Mesodermal cell (in vitro differentiated cells): ENCODE measurements at regions not wholly inside any gene's neighbourhood (a gene's known extent, or its start where the extent isn't known, plus 50 kb on each side); places are given as distances from the start of the nearest gene placed in this dataset.

Source experiments
- H3K27ac ChIP-seq: 2 replicates; pipeline ENCODE4 v1.7.0; 2013; ENCODE audit warnings: mild to moderate bottlenecking, low read depth, low read length, moderate library complexity; ENCODE audit not compliant: severe bottlenecking
- H3K36me3 ChIP-seq: 2 replicates; pipeline ENCODE4 v1.7.1; 2013; ENCODE audit warnings: mild to moderate bottlenecking, low read length, moderate library complexity; ENCODE audit not compliant: control insufficient read depth, insufficient read depth
- H3K4me1 ChIP-seq: one replicate; pipeline ENCODE4 v1.7.1; 2013; ENCODE audit warnings: mild to moderate bottlenecking, low read length; ENCODE audit not compliant: insufficient read depth, control insufficient read depth, poor library complexity, severe bottlenecking
- H3K4me3 ChIP-seq: 2 replicates; pipeline ENCODE4 v1.7.0; 2013; ENCODE audit warnings: low read length, control low read depth, mild to moderate bottlenecking; ENCODE audit not compliant: insufficient read depth, poor library complexity, severe bottlenecking; ENCODE audit errors: extremely low read depth
- H3K9me3 ChIP-seq: 2 replicates; pipeline ENCODE4 v1.7.1; 2013; ENCODE audit warnings: mild to moderate bottlenecking, low read length, moderate library complexity; ENCODE audit not compliant: control insufficient read depth
- WGBS, 2 experiments: methylation state at CpG; one replicate each; pipeline ENCODE4 v1.1.5; 2013; ENCODE audit warnings: missing lambda C conversion rate in 2 of 2; ENCODE audit not compliant: insufficient coverage in 2 of 2; 5-methylcytosine and 5-hydroxymethylcytosine counted together

GRCh38 chr18:37663446-37663845 is 97.8 kb upstream of the CELF4 start:
- peaks cover 2% of the 10 kb centered on the region for H3K4me1 ChIP-seq
- WGBS, 2 experiments, result 100% methylated on average over 1 of the region's 2 CpGs
- no peaks in the 10 kb centered on the region for H3K36me3 ChIP-seq
- no peak overlapping the region for H3K4me3 ChIP-seq
- no peak overlapping the region for H3K27ac ChIP-seq
- no peaks in the 10 kb centered on the region for H3K9me3 ChIP-seq

- Histone ChIP-seq H3K4me3 (no peak overlapping the region), H3K9me3 (no peaks in the 10 kb centered on the region), H3K36me3 (no peaks in the 10 kb centered on the region), H3K27ac (no peak overlapping the region), H3K4me1 (peaks cover 7% of the 10 kb centered on the region)
- WGBS, 2 experiments, result 89 to 91% methylated on average over 4 to 6 of the region's 13 CpGs
Measured at GRCh38 chr18:37662546-37663339, 97.1 kb upstream of the CELF4 start.

- H3K36me3 ChIP-seq, result no peaks in the 10 kb centered on the region
Measured at GRCh38 chr18:37662099-37662498, 96.5 kb upstream of the CELF4 start.

GRCh38 chr18:37661478-37661877 is 95.9 kb upstream of the CELF4 start:
- Histone ChIP-seq H3K9me3 (no peaks in the 10 kb centered on the region), H3K4me1 (peaks cover 9% of the 10 kb centered on the region), H3K4me3 (no peak overlapping the region), H3K36me3 (no peaks in the 10 kb centered on the region), H3K27ac (no peak overlapping the region)
- 89 to 98% methylated on average over 3 to 4 of the region's 4 CpGs for WGBS, 2 experiments

More at GRCh38 chr18:37662099-37662498, 96.5 kb upstream of the CELF4 start:
- peaks cover 9% of the 10 kb centered on the region for H3K4me1 ChIP-seq
- H3K27ac ChIP-seq, result no peak overlapping the region
- no peak overlapping the region for H3K4me3 ChIP-seq
- no peaks in the 10 kb centered on the region for H3K9me3 ChIP-seq
- WGBS, 2 experiments, result 100% methylated on average over 2 of the region's 3 CpGs; no CpG with 5 or more reads in 1 of the 2 experiments

- Histone ChIP-seq H3K4me1 (peaks cover 9% of the 10 kb centered on the region), H3K27ac (no peak overlapping the region), H3K36me3 (no peaks in the 10 kb centered on the region), H3K9me3 (no peaks in the 10 kb centered on the region), H3K4me3 (no peak overlapping the region)
- whole genome bisulfite sequencing, 2 experiments, result 100% methylated on average over 1 of the region's 4 CpGs
Measured at GRCh38 chr18:37661061-37661460, 95.5 kb upstream of the CELF4 start.

GRCh38 chr18:37660658-37661057 is 95.1 kb upstream of the CELF4 start:
- H3K4me1 ChIP-seq, result peaks cover 11% of the 10 kb centered on the region
- WGBS, 2 experiments, result 96% methylated on average over 2 of the region's 2 CpGs; no CpG with 5 or more reads in 1 of the 2 experiments
- H3K27ac ChIP-seq, result no peak overlapping the region
- H3K4me3 ChIP-seq, result no peak overlapping the region
- H3K9me3 ChIP-seq, result no peaks in the 10 kb centered on the region
- no peaks in the 10 kb centered on the region for H3K36me3 ChIP-seq

GRCh38 chr18:37659906-37660305 is 94.3 kb upstream of the CELF4 start:
- Histone ChIP-seq H3K4me3 (no peak overlapping the region), H3K9me3 (no peaks in the 10 kb centered on the region), H3K36me3 (no peaks in the 10 kb centered on the region), H3K4me1 (peaks cover 17% of the 10 kb centered on the region), H3K27ac (no peak overlapping the region)

GRCh38 chr18:37658894-37659293 is 93.3 kb upstream of the CELF4 start:
- no peak overlapping the region for H3K4me3 ChIP-seq
- no peaks in the 10 kb centered on the region for H3K36me3 ChIP-seq
- H3K9me3 ChIP-seq, result no peaks in the 10 kb centered on the region
- no peak overlapping the region for H3K27ac ChIP-seq
- no CpG with 5 or more reads among the region's 1 CpG for WGBS, 2 experiments
- peaks cover 21% of the 10 kb centered on the region for H3K4me1 ChIP-seq

GRCh38 chr18:37657493-37657892 is 91.9 kb upstream of the CELF4 start:
- Histone ChIP-seq H3K4me3 (no peak overlapping the region), H3K27ac (peak overlapping the region; percentile 30)
- WGBS, 2 experiments, result 91 to 100% methylated on average over 1 of the region's 1 CpG

GRCh38 chr18:37654731-37655369 is 89.3 kb upstream of the CELF4 start:
- Histone ChIP-seq H3K4me1 (peaks cover 24% of the 10 kb centered on the region), H3K4me3 (no peak overlapping the region), H3K27ac (peak overlapping the region; percentile 78), H3K36me3 (no peaks in the 10 kb centered on the region), H3K9me3 (no peaks in the 10 kb centered on the region)
- WGBS, 2 experiments, result 83 to 90% methylated on average over 1 to 3 of the region's 4 CpGs

More at GRCh38 chr18:37657493-37657892, 91.9 kb upstream of the CELF4 start:
- no peaks in the 10 kb centered on the region for H3K9me3 ChIP-seq
- H3K36me3 ChIP-seq, result no peaks in the 10 kb centered on the region
- peaks cover 26% of the 10 kb centered on the region for H3K4me1 ChIP-seq

GRCh38 chr18:37654034-37654433 is 88.4 kb upstream of the CELF4 start:
- H3K27ac ChIP-seq, result peak overlapping the region; percentile 78
- H3K9me3 ChIP-seq, result no peaks in the 10 kb centered on the region
- 45 to 51% methylated on average over 2 to 3 of the region's 3 CpGs for WGBS, 2 experiments
- H3K4me3 ChIP-seq, result no peak overlapping the region
- peaks cover 24% of the 10 kb centered on the region for H3K4me1 ChIP-seq
- no peaks in the 10 kb centered on the region for H3K36me3 ChIP-seq
